Stimulated activated memory B cell treated with anti-CD40 and anti-IgM and Interleukin-4, amounts not matched to agents 10 μg/mL and 1 μg/mL and 100 μg/mL, for 72 hours (primary cell): ENCODE measurements at regions not wholly inside any gene's neighbourhood (a gene's known extent, or its start where the extent isn't known, plus 50 kb on each side); places are given as distances from the start of the nearest gene placed in this dataset.
"Not testable (repeated sequence)": the region's sequence is repeated elsewhere in the genome, so short reads cannot be mapped to it uniquely, and the experiment has no call there.

ENCODE experiments used
- ATAC-seq: fragments of 150-1000 bp; cut with Tn5 transposase; 2 replicates; pipeline ENCODE4 v1.10.0; 2021
- H3K27ac Mint-ChIP-seq: one replicate; pipeline ENCODE4 v1.8.0; 2022; ENCODE audit warnings: mild to moderate bottlenecking, mixed read lengths
- H3K27me3 Mint-ChIP-seq: one replicate; pipeline ENCODE4 v1.8.0; 2022; ENCODE audit warnings: mixed read lengths
- H3K36me3 Mint-ChIP-seq: one replicate; pipeline ENCODE4 v1.8.0; 2022; ENCODE audit warnings: mixed read lengths
- H3K4me1 Mint-ChIP-seq: one replicate; pipeline ENCODE4 v1.8.0; 2022; ENCODE audit warnings: mixed read lengths
- H3K4me3 Mint-ChIP-seq: one replicate; pipeline ENCODE4 v1.8.0; 2022; ENCODE audit warnings: mild to moderate bottlenecking, moderate library complexity, mixed read lengths
- H3K9me3 Mint-ChIP-seq: one replicate; pipeline ENCODE4 v1.8.0; 2022; ENCODE audit warnings: mixed read lengths

DNA sequence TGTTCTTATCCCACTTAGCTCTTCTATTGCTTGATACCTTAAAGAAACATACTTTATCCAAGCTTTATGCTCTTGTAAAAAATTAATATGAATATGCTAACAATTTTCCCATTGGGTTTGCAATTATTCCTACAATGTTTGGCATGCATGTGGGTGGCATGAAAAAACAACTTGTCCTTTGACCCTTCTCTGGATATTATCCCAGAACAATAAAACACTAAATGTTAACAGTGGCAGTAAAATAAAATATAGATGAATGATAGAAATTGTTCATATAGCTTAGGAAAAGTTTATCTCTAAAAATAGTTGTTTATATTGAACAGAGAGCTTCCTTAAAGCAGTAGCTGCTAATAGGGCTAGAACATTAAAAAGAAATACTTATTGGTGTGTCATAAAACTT is 860.5 kb upstream of the LRRC4C start:
- Mint-ChIP-seq H3K4me1 (no peaks in the 10 kb centered on the region), H3K27me3 (no peaks in the 10 kb centered on the region), H3K36me3 (no peaks in the 10 kb centered on the region), H3K4me3 (no peak overlapping the region), H3K27ac (no peak overlapping the region), H3K9me3 (peaks cover 3% of the 10 kb centered on the region)
- ATAC-seq = no peak

DNA sequence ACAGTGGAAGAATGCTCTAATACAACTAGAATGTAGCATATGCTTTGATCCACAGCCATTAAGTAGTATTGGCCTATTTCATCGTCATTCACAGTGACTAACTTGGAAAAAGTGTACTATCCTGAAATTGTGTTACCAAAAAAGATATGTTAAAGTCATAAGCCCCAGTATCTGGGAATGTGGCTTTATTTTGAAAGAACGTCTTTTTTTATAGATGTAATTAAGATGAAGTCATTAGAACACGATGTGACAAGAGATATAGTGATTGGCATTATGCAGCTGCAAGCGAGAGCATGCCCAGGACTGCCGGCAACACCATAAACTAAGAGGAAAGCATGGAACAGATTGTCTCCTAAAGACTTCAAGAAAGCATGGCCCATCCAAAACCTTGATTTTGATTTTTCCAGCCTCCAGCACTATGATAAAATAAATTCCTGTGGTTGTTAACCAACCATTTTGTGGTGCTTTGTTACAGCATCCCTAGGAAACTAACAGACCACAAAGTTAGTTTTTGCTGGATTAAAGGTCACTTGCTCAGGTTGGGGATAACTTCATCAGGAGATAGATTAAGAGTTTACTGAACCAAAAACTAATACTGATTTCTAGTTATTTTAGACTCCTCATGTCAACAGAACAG is 870.6 kb upstream of the LRRC4C start:
- H3K9me3 Mint-ChIP-seq = peaks cover 13% of the 10 kb centered on the region
- H3K4me3 Mint-ChIP-seq = no peak overlapping the region
- no peak for ATAC-seq
- no peaks in the 10 kb centered on the region for H3K4me1 Mint-ChIP-seq
- H3K27me3 Mint-ChIP-seq = no peaks in the 10 kb centered on the region
- no peaks in the 10 kb centered on the region for H3K36me3 Mint-ChIP-seq
- no peak overlapping the region for H3K27ac Mint-ChIP-seq

DNA sequence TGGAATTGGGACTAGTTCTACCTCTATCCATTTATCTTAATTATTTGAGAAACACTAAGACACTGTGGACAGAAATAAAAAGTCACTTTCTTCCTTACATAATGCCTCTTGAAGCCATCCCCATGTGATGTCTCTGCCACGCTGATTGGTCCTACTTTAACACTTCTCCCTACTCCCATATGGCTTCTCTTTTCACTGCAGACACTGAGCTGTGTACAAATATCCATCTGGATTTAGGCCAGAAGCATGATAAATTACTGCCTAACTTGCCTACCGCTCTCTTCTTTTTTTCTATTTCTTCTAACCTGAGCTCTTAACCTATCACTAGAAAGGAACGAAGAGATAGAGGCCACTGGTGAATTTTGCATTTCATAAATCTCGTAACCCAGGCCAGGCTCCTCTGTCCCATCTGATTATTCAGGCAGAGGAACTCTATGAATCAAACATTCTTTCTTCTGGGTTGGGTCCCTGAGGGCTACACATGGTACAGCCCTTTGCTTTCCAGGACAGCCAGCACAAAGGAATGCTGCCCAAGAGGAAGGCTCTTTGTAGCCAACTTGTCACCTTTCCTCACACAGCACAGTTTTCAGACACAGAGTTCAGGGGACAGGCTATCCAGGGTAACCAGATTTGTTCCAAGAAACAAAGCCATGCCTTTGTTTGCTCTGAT is 878.5 kb upstream of the LRRC4C start:
- no peak overlapping the region for H3K27ac Mint-ChIP-seq
- H3K4me1 Mint-ChIP-seq = no peaks in the 10 kb centered on the region
- no peaks in the 10 kb centered on the region for H3K27me3 Mint-ChIP-seq
- no peak overlapping the region for H3K4me3 Mint-ChIP-seq
- no peak for ATAC-seq
- no peaks in the 10 kb centered on the region for H3K36me3 Mint-ChIP-seq
- H3K9me3 Mint-ChIP-seq = peaks cover 14% of the 10 kb centered on the region

DNA sequence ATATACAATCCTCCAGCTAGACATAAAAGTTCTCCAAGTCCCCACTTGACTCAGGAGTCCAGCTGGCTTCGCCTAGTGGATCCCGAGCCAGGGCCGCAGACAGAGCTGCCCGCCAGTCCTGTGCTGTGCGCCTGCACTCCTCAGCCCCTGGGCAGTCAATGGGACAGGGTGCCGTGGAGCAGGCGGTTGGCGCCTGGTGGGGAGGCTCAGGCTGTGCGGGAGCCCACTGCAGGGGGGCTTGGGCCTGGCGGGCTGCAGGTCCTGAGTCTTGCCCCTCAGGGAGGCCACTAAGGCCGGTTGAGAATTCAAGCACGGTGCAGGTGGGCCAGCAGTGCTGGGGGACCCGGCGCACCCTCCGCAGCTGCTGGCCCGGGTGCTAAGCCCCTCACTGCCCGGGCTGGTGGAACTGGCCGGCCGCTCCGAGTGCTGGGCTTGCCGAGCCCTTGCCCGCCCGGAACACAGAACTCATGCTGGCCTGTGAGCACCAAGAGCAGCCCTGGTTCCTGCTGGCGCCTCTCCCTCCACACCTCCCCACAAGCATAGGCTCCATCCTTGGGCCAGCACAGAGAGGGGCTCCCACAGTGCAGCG is 884.8 kb upstream of the LRRC4C start:
- peaks cover 7% of the 10 kb centered on the region for H3K9me3 Mint-ChIP-seq
- peak; percentile 36 for ATAC-seq
- no peaks in the 10 kb centered on the region for H3K27me3 Mint-ChIP-seq
- H3K27ac Mint-ChIP-seq = no peak overlapping the region
- no peaks in the 10 kb centered on the region for H3K4me1 Mint-ChIP-seq
- H3K4me3 Mint-ChIP-seq = no peak overlapping the region
- H3K36me3 Mint-ChIP-seq = no peaks in the 10 kb centered on the region

DNA sequence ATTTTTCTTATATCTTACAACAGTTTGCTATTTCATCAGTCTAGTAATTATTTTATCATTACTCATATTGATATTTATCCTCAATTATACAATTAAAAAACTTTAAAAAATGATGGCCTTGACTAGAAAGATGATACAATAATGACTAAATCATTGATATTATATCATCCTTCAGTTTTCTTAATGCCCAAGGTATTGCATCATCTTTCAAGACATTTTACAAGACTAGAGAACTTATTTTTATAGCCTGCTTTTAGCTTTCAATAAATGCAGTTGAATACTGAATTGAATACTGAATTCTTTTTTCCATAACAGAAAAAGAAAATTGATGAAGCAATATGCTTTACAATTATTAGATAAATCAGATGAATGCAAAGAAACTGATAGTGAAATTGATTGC is 886.5 kb upstream of the LRRC4C start:
- H3K27me3 Mint-ChIP-seq = no peaks in the 10 kb centered on the region
- H3K36me3 Mint-ChIP-seq = no peaks in the 10 kb centered on the region
- H3K9me3 Mint-ChIP-seq = peaks cover 4% of the 10 kb centered on the region
- no peaks in the 10 kb centered on the region for H3K4me1 Mint-ChIP-seq
- H3K27ac Mint-ChIP-seq = no peak overlapping the region
- no peak overlapping the region for H3K4me3 Mint-ChIP-seq
- ATAC-seq = no peak

DNA sequence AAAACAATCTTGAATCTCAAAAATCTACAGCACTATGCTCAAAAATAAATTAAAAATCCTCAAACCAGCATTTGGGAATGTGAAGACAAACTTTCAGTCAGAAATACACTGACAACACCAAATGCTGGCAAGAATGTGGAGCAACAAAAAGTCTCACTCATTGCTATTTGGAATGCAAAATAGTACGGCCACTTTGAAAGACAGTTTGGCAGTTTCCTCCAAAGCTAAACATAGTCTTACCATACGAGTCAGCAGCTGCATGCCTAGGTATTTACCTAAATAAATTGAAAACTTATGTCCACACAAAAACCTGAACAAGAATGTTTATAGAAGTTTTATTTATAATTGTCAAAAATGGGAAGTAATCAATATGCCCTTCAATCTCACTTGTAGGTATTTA is 904.2 kb upstream of the LRRC4C start:
- H3K4me1 Mint-ChIP-seq = no peaks in the 10 kb centered on the region
- ATAC-seq = no peak
- H3K9me3 Mint-ChIP-seq = peaks cover 13% of the 10 kb centered on the region

DNA sequence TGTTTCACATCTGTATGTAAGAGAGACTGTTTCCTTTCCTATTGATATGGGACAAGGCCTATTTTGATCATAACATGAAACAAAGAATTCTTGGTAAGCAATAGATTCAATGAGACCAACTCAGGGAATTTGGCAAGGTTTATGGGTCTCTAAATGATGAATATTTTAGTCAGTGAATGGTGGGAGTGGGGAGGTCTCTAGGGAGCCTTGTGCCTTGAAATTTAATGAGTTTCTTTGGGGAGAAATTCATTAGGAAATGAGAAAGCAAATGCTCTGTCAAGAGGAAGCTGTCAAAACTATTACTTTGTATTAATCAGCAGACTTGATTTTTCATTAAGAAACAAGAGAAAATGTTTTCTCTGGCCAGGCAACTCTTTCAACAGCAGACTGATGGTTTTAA is 921.7 kb upstream of the API5 start:
- no peaks in the 10 kb centered on the region for H3K27me3 Mint-ChIP-seq
- ATAC-seq = no peak
- no peak overlapping the region for H3K27ac Mint-ChIP-seq
- H3K4me1 Mint-ChIP-seq = no peaks in the 10 kb centered on the region
- H3K9me3 Mint-ChIP-seq = peaks cover 9% of the 10 kb centered on the region
- H3K4me3 Mint-ChIP-seq = no peak overlapping the region
- no peaks in the 10 kb centered on the region for H3K36me3 Mint-ChIP-seq

More for the DNA sequence above, 904.2 kb upstream of the LRRC4C start:
- Mint-ChIP-seq H3K27me3 (no peaks in the 10 kb centered on the region), H3K4me3 (no peak overlapping the region), H3K36me3 (no peaks in the 10 kb centered on the region), H3K27ac (no peak overlapping the region)

DNA sequence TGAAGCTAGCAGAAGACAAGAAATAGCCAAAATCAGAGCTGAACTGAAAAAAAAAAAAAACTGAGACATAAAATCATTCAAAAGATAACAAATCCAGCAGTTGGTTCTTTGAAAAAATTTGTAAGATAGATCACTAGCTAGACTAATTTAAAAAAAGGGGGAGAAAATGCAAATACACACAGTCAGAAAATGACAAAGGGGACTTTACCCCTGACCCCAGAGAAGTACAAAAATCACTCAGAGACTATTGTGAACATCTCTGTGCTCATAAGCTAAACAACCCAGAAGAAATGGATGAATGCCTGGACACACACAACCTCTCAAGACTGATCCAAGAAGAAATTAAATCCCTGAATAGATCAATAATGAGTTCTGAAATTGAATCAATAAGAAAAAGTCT is 914.3 kb upstream of the API5 start:
- Mint-ChIP-seq H3K4me3 (no peak overlapping the region), H3K36me3 (no peaks in the 10 kb centered on the region), H3K27me3 (no peaks in the 10 kb centered on the region), H3K4me1 (no peaks in the 10 kb centered on the region), H3K27ac (no peak overlapping the region), H3K9me3 (peaks cover 3% of the 10 kb centered on the region)
- no peak for ATAC-seq

DNA sequence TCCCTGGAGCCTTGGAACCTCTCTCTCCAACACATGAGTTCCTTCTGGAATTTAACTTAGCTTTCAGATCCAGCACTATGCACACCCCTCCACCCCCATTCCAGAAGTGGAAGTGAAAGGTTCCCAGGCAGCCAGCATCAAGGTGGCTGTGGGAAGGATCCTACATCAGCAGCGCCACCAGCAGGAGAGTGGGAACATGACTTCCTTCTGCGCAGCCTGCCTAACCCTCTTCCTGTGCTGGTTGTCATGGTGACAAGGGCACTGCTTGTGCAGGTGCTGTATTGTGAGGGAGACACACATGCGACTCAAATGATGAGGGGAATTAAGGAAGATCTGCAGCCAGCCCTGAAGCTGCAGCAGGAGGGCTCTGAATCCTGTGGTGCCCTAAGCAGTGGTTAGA is 904.5 kb upstream of the API5 start:
- no peak for ATAC-seq
- no peaks in the 10 kb centered on the region for H3K36me3 Mint-ChIP-seq
- no peak overlapping the region for H3K4me3 Mint-ChIP-seq
- no peak overlapping the region for H3K27ac Mint-ChIP-seq
- H3K9me3 Mint-ChIP-seq = peaks cover 2% of the 10 kb centered on the region
- H3K4me1 Mint-ChIP-seq = no peaks in the 10 kb centered on the region
- no peaks in the 10 kb centered on the region for H3K27me3 Mint-ChIP-seq

DNA sequence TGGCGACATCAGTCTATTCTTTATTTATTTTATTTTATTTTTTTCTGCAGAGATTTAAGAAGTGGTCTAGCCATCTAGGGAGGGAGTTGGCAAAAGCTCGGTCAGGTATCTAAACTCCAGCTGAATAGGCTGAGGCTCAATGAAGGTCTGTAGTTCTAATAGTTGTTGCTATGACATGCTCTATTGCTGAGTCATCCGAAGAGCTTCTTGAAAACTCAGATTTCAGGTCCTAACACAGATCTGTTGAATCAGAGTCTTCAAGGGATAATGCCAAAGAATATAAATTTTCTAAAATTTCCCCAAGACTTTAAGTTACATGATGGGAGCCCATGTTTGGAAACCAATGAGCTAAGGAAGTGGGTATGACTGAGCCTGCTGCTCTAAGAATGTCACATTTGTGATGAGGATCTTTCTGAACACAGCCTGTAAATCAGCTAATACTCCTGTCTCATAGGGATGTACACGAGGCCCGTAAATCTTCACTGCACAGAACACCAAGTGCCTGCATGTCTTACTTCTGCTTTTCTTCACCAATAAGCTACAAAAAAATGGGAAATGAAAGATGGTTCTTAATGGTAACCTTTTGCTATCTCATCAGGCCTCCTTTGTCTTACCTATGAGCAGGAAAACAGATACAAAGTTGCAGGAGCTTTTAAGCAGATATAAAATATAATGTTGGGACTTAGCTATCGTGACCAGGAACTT is 901.4 kb upstream of the API5 start:
- no peak overlapping the region for H3K4me3 Mint-ChIP-seq
- peak; percentile 78 for ATAC-seq
- H3K36me3 Mint-ChIP-seq = no peaks in the 10 kb centered on the region
- peaks cover 5% of the 10 kb centered on the region for H3K9me3 Mint-ChIP-seq
- H3K27me3 Mint-ChIP-seq = no peaks in the 10 kb centered on the region
- H3K4me1 Mint-ChIP-seq = no peaks in the 10 kb centered on the region
- no peak overlapping the region for H3K27ac Mint-ChIP-seq

DNA sequence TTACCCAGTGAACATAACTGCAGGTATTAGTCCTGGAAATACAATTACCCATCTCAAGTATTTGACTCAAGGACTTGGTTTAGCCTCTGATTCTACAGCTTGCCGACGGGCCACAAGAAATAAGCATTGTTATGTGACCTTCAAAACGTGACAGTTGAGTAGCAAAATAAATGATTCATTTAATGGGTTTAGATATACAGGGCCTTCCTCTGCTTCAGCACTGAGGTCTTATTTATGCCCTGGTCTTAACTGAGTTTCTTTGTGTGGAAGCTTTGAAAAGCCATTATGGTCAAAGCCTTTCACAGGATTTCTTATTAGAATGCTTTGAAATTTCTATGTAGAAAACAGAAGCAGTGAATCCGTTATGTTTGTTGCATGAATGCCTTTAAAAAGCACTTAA is 899.2 kb upstream of the API5 start:
- H3K9me3 Mint-ChIP-seq = peaks cover 3% of the 10 kb centered on the region
- no peaks in the 10 kb centered on the region for H3K27me3 Mint-ChIP-seq
- H3K4me3 Mint-ChIP-seq = no peak overlapping the region
- H3K4me1 Mint-ChIP-seq = no peaks in the 10 kb centered on the region
- no peaks in the 10 kb centered on the region for H3K36me3 Mint-ChIP-seq
- no peak overlapping the region for H3K27ac Mint-ChIP-seq
- no peak for ATAC-seq

DNA sequence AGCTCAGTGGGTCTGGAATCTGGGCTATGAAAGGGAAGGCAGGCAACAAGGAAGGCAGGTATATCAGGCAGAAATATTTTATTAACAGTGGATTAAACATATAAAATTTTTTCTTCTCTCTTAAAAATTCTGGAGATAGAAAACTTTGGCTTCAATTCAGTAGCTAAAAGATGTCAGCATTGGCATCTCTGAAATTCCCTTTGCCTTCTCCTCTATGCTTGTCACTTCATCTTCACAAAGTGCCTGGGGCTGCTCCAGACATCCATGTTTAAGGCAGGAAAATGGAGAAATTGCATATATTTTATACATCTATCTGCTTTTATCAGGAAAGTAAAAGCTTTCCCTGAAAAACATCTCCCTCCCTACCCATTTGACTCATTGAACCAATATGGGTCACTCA is 894.1 kb upstream of the API5 start:
- Mint-ChIP-seq H3K4me3 (no peak overlapping the region), H3K9me3 (peaks cover 8% of the 10 kb centered on the region), H3K27ac (no peak overlapping the region), H3K36me3 (no peaks in the 10 kb centered on the region), H3K4me1 (no peaks in the 10 kb centered on the region), H3K27me3 (no peaks in the 10 kb centered on the region)
- ATAC-seq = no peak

DNA sequence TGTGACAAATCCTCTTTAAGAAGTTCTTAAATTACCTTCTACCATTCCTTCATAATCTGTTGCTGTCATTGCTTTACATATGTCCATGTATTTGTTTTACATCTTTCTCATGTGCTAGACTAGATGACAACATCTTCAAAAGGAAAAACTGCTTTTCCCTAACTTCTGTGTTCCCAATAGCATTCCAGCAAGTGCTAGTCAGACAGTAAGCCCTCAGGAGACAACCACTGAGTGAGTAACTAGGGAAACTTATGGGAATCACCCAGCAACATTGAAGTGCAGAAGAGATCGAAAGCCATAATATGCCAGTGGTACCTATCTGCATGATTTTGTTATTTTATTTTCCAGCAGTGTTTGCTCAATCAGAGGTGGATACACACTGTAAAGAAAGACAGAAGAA is 889.7 kb upstream of the API5 start:
- ATAC-seq = no peak
- Mint-ChIP-seq H3K27me3 (no peaks in the 10 kb centered on the region), H3K9me3 (peaks cover 5% of the 10 kb centered on the region), H3K27ac (no peak overlapping the region), H3K4me3 (no peak overlapping the region), H3K4me1 (no peaks in the 10 kb centered on the region), H3K36me3 (no peaks in the 10 kb centered on the region)

DNA sequence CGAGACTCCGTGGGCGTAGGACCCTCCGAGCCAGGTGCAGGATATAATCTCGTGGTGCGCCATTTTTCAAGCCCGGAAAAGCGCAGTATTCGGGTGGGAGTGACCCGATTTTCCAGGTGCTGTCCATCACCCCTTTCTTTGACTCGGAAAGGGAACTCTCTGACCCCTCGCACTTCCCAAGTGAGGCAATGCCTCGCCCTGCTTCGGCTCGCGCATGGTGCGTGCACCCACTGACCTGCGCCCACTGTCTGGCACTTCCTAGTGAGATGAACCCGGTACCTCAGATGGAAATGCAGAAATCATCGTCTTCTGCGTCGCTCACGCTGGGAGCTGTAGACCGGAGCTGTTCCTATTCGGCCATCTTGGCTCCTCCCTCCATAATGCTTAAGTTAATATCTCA is 876.9 kb upstream of the API5 start:
- not testable (repeated sequence) for H3K4me3 Mint-ChIP-seq, H3K36me3 Mint-ChIP-seq, H3K27ac Mint-ChIP-seq, H3K4me1 Mint-ChIP-seq, H3K27me3 Mint-ChIP-seq, ATAC-seq, H3K9me3 Mint-ChIP-seq

DNA sequence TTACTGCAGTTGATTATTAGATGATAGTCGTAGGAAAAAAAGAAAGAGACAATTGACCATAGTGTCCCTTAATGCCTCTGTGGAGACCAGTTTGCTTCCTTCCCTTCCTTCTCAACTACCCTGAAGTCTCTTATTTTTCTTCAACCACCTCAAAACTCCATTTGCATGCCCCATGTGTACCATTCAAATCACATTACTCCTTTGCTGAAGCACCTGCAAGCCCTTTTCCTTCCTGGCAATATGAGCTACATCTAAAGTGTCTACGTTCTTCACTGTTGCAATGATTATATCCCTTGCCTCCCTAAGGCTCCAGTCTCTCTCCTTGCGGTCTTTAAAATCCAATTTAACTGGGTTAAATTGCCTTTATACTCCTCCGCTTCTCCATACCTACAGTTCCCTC is 867.4 kb upstream of the API5 start:
- H3K4me1 Mint-ChIP-seq = no peaks in the 10 kb centered on the region
- H3K27ac Mint-ChIP-seq = no peak overlapping the region
- no peak overlapping the region for H3K4me3 Mint-ChIP-seq
- H3K36me3 Mint-ChIP-seq = no peaks in the 10 kb centered on the region
- ATAC-seq = no peak
- no peaks in the 10 kb centered on the region for H3K27me3 Mint-ChIP-seq
- H3K9me3 Mint-ChIP-seq = peaks cover 8% of the 10 kb centered on the region
